GM19351 (cell line): ENCODE measurements at regions not wholly inside any gene's neighbourhood (a gene's known extent, or its start where the extent isn't known, plus 50 kb on each side); places are given as distances from the start of the nearest gene placed in this dataset.

Experiments used
- ATAC-seq: cut with Tn5 transposase; IDR thresholded peaks from one replicate; pipeline ENCODE4 v1.9.1; 2021; ENCODE audit warnings: mild to moderate bottlenecking, moderate library complexity; ENCODE audit not compliant: unreplicated experiment

DNA sequence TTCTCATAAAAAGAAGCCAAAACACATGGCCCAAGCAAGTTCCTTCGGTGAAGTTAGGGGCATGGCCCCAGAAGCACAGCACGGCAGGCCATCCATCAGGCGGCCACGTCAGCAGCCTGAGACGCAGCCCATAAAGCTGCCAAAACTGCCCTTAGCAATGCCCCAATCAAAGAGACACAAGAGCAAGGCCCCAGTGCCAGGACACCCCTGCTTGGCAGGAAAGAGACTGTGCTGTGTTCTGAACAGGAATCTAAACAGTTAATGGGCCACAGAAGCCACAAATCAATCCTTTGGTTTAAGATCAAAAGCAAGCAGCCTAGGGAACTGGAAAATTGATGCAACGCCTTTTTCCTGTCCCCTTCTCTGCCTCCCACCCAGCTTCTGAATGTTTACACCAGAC lies 497.0 kb upstream of the USP24 start:
- ATAC-seq = no peak

DNA sequence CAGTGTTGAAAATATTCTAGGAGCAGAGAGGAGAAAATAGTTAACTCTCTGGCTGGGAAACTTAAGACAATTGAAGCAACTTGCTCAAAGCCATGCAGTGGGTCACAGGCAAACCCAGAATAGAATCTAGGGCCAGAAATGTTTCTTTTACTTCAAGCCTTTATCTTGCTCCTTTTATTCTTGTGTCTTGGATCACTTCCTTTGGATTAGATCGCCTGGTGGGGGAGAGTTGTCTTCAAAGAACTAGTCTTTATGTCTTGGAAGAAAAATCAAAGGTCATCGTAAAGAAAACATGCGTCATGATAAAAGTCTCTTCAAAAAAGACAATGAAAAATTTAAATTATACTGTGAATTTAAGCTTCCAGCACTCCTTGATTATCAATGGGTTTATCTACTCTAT lies 493.6 kb upstream of the USP24 start:
- ATAC-seq = no peak

DNA sequence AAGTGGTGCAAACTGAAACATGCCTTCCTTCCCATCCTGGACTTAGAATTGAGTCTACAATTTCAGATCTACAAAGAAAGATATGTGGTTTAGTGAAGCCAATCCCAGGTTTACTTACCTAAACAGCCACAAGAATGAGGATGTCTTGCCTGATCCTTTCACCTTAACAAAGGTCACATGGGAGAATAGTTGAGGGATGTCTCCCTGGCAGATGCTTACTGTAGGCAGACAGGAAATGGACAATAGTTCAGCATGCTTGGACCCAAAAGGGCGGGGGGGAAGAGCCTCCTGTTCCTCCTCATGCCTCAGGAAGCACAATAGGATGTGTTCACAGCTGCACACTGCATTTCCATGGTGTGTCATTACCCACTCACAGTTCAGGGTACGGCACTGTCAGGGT lies 492.7 kb upstream of the USP24 start:
- ATAC-seq = no peak

DNA sequence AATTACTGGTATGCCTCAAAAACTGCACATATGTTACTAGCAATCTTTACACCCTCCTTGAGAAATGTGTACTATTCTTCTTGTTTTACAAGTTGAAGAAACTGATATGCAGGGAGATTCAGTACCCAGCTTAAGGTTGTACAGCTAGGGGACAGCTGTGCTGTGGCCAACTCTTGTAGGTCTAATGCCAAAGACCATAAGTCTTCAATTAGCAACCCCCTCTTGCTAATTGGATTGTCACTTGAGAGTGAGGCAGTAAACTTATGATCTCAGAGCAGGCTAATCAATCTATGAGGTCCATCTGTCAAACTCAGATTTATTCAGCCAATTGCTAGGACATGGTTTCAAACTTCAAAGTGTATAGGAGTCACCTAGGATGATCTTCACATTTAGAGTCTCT lies 492.0 kb upstream of the USP24 start:
- no peak for ATAC-seq

GRCh38 chr1:55706397-55706796 lies 491.2 kb upstream of the USP24 start:
- no peak for ATAC-seq

DNA sequence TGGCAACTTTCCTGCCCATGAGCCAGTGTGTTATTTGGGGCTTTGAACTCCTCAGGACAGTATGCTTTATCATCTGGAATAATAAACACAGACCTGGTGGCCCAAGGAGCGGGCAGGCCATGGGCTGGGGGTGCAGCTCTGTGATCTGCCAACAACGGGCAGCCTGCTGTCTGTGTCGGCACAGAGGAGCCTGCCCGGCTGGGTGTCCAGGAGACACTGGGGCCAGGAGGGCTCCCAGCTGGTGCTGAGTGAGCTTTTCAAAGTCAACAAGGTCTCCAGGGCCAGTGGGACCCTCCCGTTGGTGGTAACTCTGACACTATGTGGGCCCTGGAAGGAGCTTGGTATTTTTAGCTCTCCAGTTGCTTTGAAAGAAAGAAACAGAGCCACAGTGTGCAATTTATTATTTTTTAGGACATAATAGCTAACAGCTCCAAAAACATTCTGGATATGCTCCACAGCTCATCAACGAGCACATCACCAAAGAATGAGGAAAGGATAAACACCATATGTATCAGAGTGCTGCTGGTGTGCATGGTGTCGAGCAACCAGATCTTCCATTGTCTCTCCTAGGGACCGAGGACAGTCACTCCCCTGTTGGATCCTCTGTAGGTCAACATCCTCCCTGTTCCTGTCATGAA lies 488.7 kb upstream of the USP24 start:
- no peak for ATAC-seq

GRCh38 chr1:55702064-55702463 lies 486.9 kb upstream of the USP24 start:
- ATAC-seq = peak; percentile 96

DNA sequence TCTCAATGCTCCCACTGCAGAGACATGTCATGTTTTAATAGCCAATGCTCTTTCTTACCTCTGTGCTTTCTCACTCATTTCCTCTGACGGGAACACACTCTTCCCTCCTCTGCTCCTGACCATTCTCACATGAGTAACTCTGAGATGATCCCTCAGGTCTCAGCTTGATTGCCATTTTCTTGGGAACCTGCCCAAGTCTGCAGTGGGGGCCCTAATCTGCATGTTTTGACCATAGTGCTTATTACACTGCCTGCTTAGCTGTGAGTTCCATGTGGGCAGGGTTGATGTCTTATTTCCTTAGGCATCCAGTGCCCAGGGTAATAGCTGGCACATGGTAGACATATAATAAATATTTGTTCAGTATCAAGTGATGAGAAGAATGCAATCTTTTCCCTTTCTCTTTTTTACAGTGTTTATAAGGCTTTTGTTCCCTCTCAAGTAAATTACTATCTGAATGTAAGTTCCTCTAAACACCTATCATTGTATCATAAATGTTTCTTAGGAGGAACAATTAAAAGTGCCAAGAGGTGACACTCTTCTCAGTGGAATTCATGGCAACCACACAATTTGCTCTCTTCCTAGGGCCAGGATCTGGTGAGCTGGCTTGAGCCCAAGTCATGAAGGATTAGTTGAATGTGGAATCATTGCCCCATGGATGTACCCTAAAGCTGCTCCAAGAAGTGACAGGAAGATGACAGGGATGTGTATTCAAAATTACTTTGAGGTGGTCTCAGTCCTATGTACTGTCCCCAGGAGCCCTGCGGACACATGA lies 485.4 kb upstream of the USP24 start:
- ATAC-seq = no peak

DNA sequence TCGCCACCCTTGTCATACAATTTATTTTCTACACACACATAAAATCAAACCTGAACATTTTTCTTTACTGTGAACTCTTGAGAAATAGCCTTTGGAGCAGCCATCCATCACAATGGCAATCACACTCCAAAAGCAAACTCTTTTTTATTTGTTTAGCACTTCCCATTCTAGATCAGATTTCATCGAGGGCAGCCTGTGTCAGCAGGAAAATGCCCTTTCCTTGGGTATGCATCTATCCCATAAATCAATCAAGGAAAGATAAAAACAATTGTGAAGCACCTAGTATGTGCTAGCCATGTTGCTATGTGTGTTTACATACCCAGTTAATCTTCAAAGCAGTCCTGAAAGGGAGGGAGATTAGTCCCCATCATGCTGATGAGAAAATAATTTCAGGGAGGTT lies 484.1 kb upstream of the USP24 start:
- ATAC-seq = no peak

GRCh38 chr1:55697997-55698535 lies 482.9 kb upstream of the USP24 start:
- ATAC-seq = no peak

DNA sequence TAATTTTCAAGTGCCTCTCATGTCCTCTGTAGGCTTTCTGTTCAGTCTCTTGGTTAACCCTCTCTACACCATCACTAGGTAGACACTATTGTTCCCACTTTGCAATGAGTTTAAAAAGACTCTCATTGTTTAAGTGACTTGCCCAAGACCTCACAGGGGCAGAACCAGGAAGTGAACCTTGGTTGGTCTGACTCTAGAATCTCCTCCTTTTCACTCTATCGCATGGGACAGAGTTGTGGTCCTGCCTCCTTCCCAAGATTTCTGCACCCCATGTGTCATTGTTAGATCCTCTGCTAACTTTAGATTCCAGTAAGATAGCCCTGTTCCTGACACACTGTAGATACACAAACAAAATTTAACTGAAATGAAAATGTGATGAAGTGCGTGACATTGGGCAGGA lies 481.7 kb upstream of the USP24 start:
- ATAC-seq = no peak

DNA sequence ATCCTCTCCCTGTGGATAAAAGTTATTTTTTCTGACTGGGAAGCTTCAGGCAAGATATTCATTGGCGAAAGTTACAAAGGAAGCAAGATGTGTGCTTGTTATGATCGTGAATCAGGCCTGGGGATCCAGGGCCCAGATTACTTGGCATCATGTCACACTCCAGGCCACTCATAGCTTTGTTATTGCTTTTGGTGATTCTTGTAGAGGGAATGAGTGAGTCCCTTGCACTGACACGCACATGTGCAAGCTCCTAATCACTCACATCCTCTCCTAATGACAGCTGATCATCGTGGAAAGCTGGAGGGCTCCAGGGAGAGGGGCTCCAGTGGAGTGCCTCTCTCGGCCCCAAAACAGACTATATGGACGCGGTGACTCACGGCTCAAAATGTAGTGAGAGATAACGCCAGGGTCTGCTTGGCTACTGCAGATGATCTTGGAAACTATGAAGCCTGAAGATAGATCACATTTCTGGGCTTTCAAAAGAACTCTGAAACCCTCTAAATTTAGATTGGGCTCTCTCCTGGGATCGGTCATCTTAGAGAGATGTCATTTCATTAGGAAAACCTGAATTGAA lies 481.1 kb upstream of the USP24 start:
- no peak for ATAC-seq

- no peak for ATAC-seq
Observed at GRCh38 chr1:55695552-55695951, 480.4 kb upstream of the USP24 start.

GRCh38 chr1:55695151-55695550 lies 480.0 kb upstream of the USP24 start:
- ATAC-seq = no peak

DNA sequence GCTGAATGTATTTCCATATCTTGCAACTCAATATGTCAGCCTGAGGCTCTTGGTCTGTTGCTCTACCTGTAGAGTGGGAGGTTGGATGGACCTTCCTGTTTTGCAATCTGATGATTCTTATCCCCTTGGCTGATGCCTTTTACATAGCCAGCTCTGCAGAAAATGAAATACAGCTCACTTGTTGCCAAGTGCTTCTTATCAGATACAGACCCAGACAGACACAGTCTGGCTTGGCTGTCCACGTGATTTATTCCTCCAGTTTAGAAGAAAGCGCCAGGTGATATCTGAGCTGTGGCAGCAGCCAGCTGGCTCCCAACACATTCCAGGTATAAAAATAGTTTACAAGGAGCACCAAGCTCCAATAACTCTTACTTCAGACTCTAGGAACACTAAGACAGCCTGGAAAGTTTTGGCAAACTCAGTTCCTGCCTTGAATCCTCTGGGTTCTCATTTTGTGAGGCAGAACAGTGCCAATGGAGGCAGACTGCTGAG lies 479.2 kb upstream of the USP24 start:
- no peak for ATAC-seq

GRCh38 chr1:55692726-55693125 lies 477.6 kb upstream of the USP24 start:
- no peak for ATAC-seq

GRCh38 chr1:55690366-55690765 lies 475.2 kb upstream of the USP24 start:
- ATAC-seq = no peak

GRCh38 chr1:55689800-55690199 lies 474.6 kb upstream of the USP24 start:
- ATAC-seq = no peak

GRCh38 chr1:55685560-55685959 lies 470.4 kb upstream of the USP24 start:
- no peak for ATAC-seq

DNA sequence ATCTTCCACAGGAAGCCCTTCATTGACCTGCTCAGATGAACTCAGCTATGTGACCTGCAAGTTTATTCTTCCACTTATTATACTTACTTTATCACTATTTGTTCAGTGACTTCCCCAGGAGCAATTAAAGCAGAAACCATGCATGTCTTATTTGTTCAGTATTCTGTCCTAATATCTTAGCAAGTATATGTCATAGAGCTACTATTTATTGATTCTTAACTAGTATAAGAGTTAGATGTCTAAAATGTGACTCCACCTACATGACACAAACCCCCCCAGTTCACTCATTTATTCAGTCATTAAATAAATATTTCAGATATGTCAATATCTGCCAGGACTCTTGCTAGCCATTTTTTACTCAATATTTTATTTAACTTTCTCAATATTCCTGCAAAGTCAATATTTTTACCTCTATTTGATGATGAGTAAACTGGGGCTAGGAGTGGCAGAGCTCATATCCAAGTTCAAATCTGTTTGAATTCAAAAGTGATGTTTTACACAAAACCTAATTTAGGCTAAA lies 469.0 kb upstream of the USP24 start:
- ATAC-seq = no peak

GRCh38 chr1:55682198-55682597 lies 467.0 kb upstream of the USP24 start:
- ATAC-seq = no peak

DNA sequence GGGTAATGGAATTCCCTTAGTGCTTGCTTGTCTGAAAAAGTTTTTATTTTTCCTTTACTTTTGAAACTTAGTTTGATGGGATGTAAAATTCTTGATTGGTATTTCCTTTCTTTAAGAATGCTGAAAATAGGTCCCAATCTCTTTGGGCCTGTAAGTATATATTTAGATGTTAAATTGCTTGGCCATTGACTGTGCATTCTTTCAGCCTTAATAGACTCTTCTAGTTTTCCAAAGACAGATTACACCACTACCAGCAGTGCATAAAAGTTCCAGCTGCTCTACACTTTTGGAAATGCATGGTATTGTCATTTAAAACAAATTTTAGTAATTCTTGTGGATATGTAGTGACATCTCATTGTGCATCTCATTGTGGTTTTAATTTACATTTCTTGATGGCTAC lies 464.8 kb upstream of the USP24 start:
- no peak for ATAC-seq
